IMR-90 (cell line): ENCODE measurements at regions not wholly inside any gene's neighbourhood (a gene's known extent, or its start where the extent isn't known, plus 50 kb on each side); places are given as distances from the start of the nearest gene placed in this dataset.

Source experiments
- ATAC-seq: fragments of 200-7000 bp; cut with Tn5 transposase; 2 replicates; pipeline ENCODE4 v1.9.1; 2020; ENCODE audit warnings: low read depth, mild to moderate bottlenecking, moderate library complexity
- BruUV-seq: library from RNA; stranded (reverse); fragments of 400-500 nt; replicated peaks from 2 replicates; lab custom pipeline; 2021; lab: Mats Ljungman, UMichigan
- CTCF ChIA-PET: fragments of 300-600 bp; formaldehyde crosslinking; extraction: SDS; loops from one replicate; lab custom pipeline; 2021; ENCODE audit warnings: antibody characterized with exemption; lab: Yijun Ruan, JAX
- POLR2A ChIA-PET: fragments of 300-600 bp; sonication (Branson Sonifier 250); formaldehyde crosslinking; loops from one replicate; lab custom pipeline; 2022; ENCODE audit warnings: antibody characterized with exemption; ENCODE audit not compliant: unreplicated experiment; lab: Charles Lee
- DNase-seq: peaks from one replicate; pipeline ENCODE4 v3.0.0; 2013
- H2AFZ ChIP-seq: replicated peaks from 2 replicates; pipeline ENCODE3; 2013; ENCODE audit warnings: low read length, mild to moderate bottlenecking; ENCODE audit not compliant: poor library complexity
- H2AK5ac ChIP-seq: 2 replicates; pipeline ENCODE4 v1.6.1; 2013; ENCODE audit warnings: low read depth, low read length, inconsistent platforms
- H2AK9ac ChIP-seq: replicated peaks from 2 replicates; pipeline ENCODE3; 2013; ENCODE audit warnings: mild to moderate bottlenecking, low read depth, low read length, moderate library complexity; ENCODE audit not compliant: poor library complexity
- H2BK120ac ChIP-seq: 2 replicates; pipeline ENCODE4 v1.6.1; 2013; ENCODE audit warnings: low read depth, low read length, inconsistent platforms
- H2BK15ac ChIP-seq: 3 replicates; pipeline ENCODE4 v1.6.1; 2013; ENCODE audit warnings: low read depth, low read length, inconsistent platforms
- H2BK20ac ChIP-seq: 2 replicates; pipeline ENCODE4 v1.6.1; 2013; ENCODE audit warnings: low read depth, mild to moderate bottlenecking, inconsistent platforms, low read length, moderate library complexity
- H2BK5ac ChIP-seq: 2 replicates; pipeline ENCODE4 v1.6.1; 2013; ENCODE audit warnings: mild to moderate bottlenecking, low read depth, low read length, inconsistent platforms; ENCODE audit not compliant: poor library complexity, severe bottlenecking
- H3K14ac ChIP-seq: replicated peaks from 2 replicates; pipeline ENCODE4 v1.6.1; 2013; ENCODE audit warnings: low read depth, low read length, inconsistent platforms
- H3K18ac ChIP-seq: 2 replicates; pipeline ENCODE4 v1.6.1; 2013; ENCODE audit warnings: low read depth, low read length, control low read depth
- H3K23ac ChIP-seq: 2 replicates; pipeline ENCODE4 v1.6.1; 2013; ENCODE audit warnings: low read depth, low read length, inconsistent platforms
- H3K27ac ChIP-seq: 2 replicates; pipeline ENCODE4 v1.5.1; 2013; ENCODE audit warnings: mild to moderate bottlenecking, control low read depth, low read length; ENCODE audit not compliant: insufficient read depth
- H3K27me3 ChIP-seq: 2 replicates; pipeline ENCODE4 v1.6.1; 2013; ENCODE audit warnings: low read length; ENCODE audit not compliant: control insufficient read depth, insufficient read depth
- H3K36me3 ChIP-seq: 2 replicates; pipeline ENCODE4 v1.6.1; 2013; ENCODE audit warnings: low read length, mixed read lengths; ENCODE audit not compliant: control insufficient read depth, insufficient read depth
- H3K4ac ChIP-seq: 2 replicates; pipeline ENCODE4 v1.6.1; 2013; ENCODE audit warnings: low read depth, low read length, inconsistent platforms
- H3K4me1 ChIP-seq: 2 replicates; pipeline ENCODE4 v1.6.1; 2013; ENCODE audit warnings: low read length, mixed read lengths; ENCODE audit not compliant: control insufficient read depth, insufficient read depth
- H3K4me2 ChIP-seq: 2 replicates; pipeline ENCODE4 v1.6.1; 2013; ENCODE audit warnings: low read depth, mild to moderate bottlenecking, control low read depth, low read length, moderate library complexity
- H3K4me3 ChIP-seq: 2 replicates; pipeline ENCODE4 v1.5.1; 2013; ENCODE audit warnings: low read depth, mild to moderate bottlenecking, control low read depth, low read length, moderate library complexity; ENCODE audit not compliant: insufficient read depth
- H3K56ac ChIP-seq: 2 replicates; pipeline ENCODE4 v1.6.1; 2013; ENCODE audit warnings: low read length, inconsistent platforms; ENCODE audit not compliant: insufficient read depth; ENCODE audit errors: extremely low read depth
- H3K79me1 ChIP-seq, 2 experiments: 2 replicates each; pipeline ENCODE4 v1.6.1; 2013; ENCODE audit warnings: low read length in 2 of 2, inconsistent platforms in 1 of 2, low read depth in 1 of 2
- H3K9ac ChIP-seq: 2 replicates; pipeline ENCODE4 v1.6.1; 2013; ENCODE audit warnings: low read depth, low read length, control low read depth
- H3K9me1 ChIP-seq: 2 replicates; pipeline ENCODE4 v1.6.1; 2013; ENCODE audit warnings: low read length, inconsistent platforms; ENCODE audit not compliant: insufficient read depth
- H3K9me3 ChIP-seq: 2 replicates; pipeline ENCODE4 v1.6.1; 2013; ENCODE audit warnings: low read length; ENCODE audit not compliant: control insufficient read depth, insufficient read depth
- H4K20me1 ChIP-seq: 2 replicates; pipeline ENCODE4 v1.6.1; 2013; ENCODE audit warnings: low read length, inconsistent platforms; ENCODE audit not compliant: insufficient read depth
- H4K5ac ChIP-seq: 2 replicates; pipeline ENCODE4 v1.6.1; 2013; ENCODE audit warnings: mild to moderate bottlenecking, low read depth, low read length, control low read depth
- H4K8ac ChIP-seq, 2 experiments: 2 replicates each; pipeline ENCODE4 v1.6.1; 2013; ENCODE audit warnings: low read depth in 2 of 2, low read length in 2 of 2, control low read depth in 1 of 2, inconsistent platforms in 1 of 2
- H4K91ac ChIP-seq: 2 replicates; pipeline ENCODE4 v1.6.1; 2013; ENCODE audit warnings: low read depth, low read length, inconsistent platforms; ENCODE audit not compliant: insufficient read depth
- BHLHE40 ChIP-seq: fragments of 150-350 bp; IDR thresholded peaks from 2 replicates; pipeline ENCODE4 v1.6.1; 2016; ENCODE audit warnings: mild to moderate bottlenecking, low read depth, low read length
- CEBPB ChIP-seq: IDR thresholded peaks from 2 replicates; pipeline ENCODE4 v1.6.1; 2012; ENCODE audit warnings: low read depth, low read length, improper control_type of control experiment
- CHD1 ChIP-seq: IDR thresholded peaks from 2 replicates; pipeline ENCODE4 v1.6.1; 2012; ENCODE audit warnings: low read depth, low read length, improper control_type of control experiment
- MAZ ChIP-seq: IDR thresholded peaks from 2 replicates; pipeline ENCODE4 v1.6.1; 2012; ENCODE audit warnings: low read depth, mild to moderate bottlenecking, low read length, improper control_type of control experiment, moderate library complexity, borderline replicate concordance
- NFE2L2 ChIP-seq: fragments of 150-350 bp; IDR thresholded peaks from 2 replicates; pipeline ENCODE4 v1.6.1; 2016; ENCODE audit warnings: low read depth, mild to moderate bottlenecking, low read length
- POLR2A ChIP-seq: IDR thresholded peaks from 2 replicates; pipeline ENCODE4 v1.6.1; 2012; ENCODE audit warnings: mild to moderate bottlenecking, low read depth, low read length
- RAD21 ChIP-seq: IDR thresholded peaks from 2 replicates; pipeline ENCODE4 v1.6.1; 2012; ENCODE audit warnings: low read length, improper control_type of control experiment
- RFX5 ChIP-seq: IDR thresholded peaks from 2 replicates; pipeline ENCODE4 v1.8.0; 2012; ENCODE audit warnings: low read depth, mild to moderate bottlenecking, low read length, moderate library complexity
- SMC3 ChIP-seq: fragments of 150-350 bp; IDR thresholded peaks from 2 replicates; pipeline ENCODE4 v1.6.1; 2016; ENCODE audit warnings: low read depth, mild to moderate bottlenecking, antibody characterized with exemption, low read length, moderate library complexity
- WGBS, 2 experiments: methylation state at CpG; one replicate each; pipeline versions ENCODE4 v1.1.5 to v1.1.7; 2013; ENCODE audit warnings: missing lambda C conversion rate in 2 of 2; ENCODE audit not compliant: insufficient read length in 1 of 2; ENCODE audit errors: extremely low coverage in 2 of 2; 5-methylcytosine and 5-hydroxymethylcytosine counted together
- dilution Hi-C: fragments of 300-500 bp; cut with HindIII; formaldehyde crosslinking; loops from one replicate; pipeline ENCODE4 v1.14.3; 2018; ENCODE audit warnings: low sequenced_read_pairs; ENCODE audit not compliant: unreplicated experiment
- in situ Hi-C: fragments of 300-500 bp; cut with MboI; formaldehyde crosslinking; loops from 3 replicates; pipeline ENCODE4 v1.14.3; 2019; ENCODE audit warnings: low sequenced_read_pairs, inconsistent platforms, mixed read lengths
- intact Hi-C: fragments of 100-400 bp; cut with micrococcal nuclease; formaldehyde crosslinking; loops from 2 replicates; pipeline ENCODE4 v1.10.0; 2022
- TF ChIP-seq, protein P1 (sequence below): fragments of 150-350 bp; IDR thresholded peaks from 2 replicates; pipeline ENCODE4 v1.6.1; 2017; ENCODE audit warnings: mild to moderate bottlenecking, antibody characterized with exemption, low read length, low read depth
- TF ChIP-seq, protein P2 (sequence below): conservative IDR thresholded peaks from 2 replicates; pipeline ENCODE4 v1.5.1; 2012; ENCODE audit warnings: mild to moderate bottlenecking, low read depth, low read length, improper control_type of control experiment

GRCh38 chr6:97790926-97791590, 508.0 kb upstream of the MMS22L start:
- no peak overlapping the region for H2BK20ac ChIP-seq
- H4K20me1 ChIP-seq, result no peaks in the 10 kb centered on the region
- H2BK120ac ChIP-seq, result no peak overlapping the region
- no peaks in the 10 kb centered on the region for H3K4me1 ChIP-seq
- intact Hi-C loops (no loop called here), dilution Hi-C loops (no loop called here), in situ Hi-C loops (no loop called here)
- H3K27ac ChIP-seq, result no peak overlapping the region
- H3K27me3 ChIP-seq, result no peaks in the 10 kb centered on the region
- CTCF ChIA-PET, result no interaction called here
- TF ChIP-seq POLR2A, result no peak
- no peak for TF ChIP-seq BHLHE40
- TF ChIP-seq RFX5, result no peak
- no peak for TF ChIP-seq RAD21
- TF ChIP-seq, protein P1, sequence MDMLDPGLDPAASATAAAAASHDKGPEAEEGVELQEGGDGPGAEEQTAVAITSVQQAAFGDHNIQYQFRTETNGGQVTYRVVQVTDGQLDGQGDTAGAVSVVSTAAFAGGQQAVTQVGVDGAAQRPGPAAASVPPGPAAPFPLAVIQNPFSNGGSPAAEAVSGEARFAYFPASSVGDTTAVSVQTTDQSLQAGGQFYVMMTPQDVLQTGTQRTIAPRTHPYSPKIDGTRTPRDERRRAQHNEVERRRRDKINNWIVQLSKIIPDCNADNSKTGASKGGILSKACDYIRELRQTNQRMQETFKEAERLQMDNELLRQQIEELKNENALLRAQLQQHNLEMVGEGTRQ, result no peak
- TF ChIP-seq, protein P2, sequence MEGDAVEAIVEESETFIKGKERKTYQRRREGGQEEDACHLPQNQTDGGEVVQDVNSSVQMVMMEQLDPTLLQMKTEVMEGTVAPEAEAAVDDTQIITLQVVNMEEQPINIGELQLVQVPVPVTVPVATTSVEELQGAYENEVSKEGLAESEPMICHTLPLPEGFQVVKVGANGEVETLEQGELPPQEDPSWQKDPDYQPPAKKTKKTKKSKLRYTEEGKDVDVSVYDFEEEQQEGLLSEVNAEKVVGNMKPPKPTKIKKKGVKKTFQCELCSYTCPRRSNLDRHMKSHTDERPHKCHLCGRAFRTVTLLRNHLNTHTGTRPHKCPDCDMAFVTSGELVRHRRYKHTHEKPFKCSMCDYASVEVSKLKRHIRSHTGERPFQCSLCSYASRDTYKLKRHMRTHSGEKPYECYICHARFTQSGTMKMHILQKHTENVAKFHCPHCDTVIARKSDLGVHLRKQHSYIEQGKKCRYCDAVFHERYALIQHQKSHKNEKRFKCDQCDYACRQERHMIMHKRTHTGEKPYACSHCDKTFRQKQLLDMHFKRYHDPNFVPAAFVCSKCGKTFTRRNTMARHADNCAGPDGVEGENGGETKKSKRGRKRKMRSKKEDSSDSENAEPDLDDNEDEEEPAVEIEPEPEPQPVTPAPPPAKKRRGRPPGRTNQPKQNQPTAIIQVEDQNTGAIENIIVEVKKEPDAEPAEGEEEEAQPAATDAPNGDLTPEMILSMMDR, result no peak
- TF ChIP-seq SMC3, result no peak
- no peak for TF ChIP-seq CEBPB
- no peak for TF ChIP-seq MAZ
- no peak for TF ChIP-seq CHD1
- TF ChIP-seq NFE2L2, result no peak
- no peaks in the 10 kb centered on the region for H3K9me1 ChIP-seq
- peaks cover 7% of the 10 kb centered on the region; the same call in 1 of the 2 replicates for H3K9me3 ChIP-seq
- no TSS peak for BruUV-seq
- no peak overlapping the region for H2BK5ac ChIP-seq
- no peak overlapping the region for H3K4me2 ChIP-seq
- DNase-seq (no peak), ATAC-seq (no peak)
- H2AK9ac ChIP-seq, result no peak overlapping the region
- no peak overlapping the region for H2AFZ ChIP-seq
- H4K91ac ChIP-seq, result no peak overlapping the region
- H4K8ac ChIP-seq, result no peak overlapping the region
- H3K9ac ChIP-seq, result no peak overlapping the region
- H4K5ac ChIP-seq, result no peak overlapping the region
- H3K4ac ChIP-seq, result no peak overlapping the region
- no peak overlapping the region for H2AK5ac ChIP-seq
- H3K79me1 ChIP-seq, result no peaks in the 10 kb centered on the region
- H3K18ac ChIP-seq, result no peak overlapping the region
- no peak overlapping the region for H3K14ac ChIP-seq
- POLR2A ChIA-PET, result no interaction called here
- no peak overlapping the region for H3K56ac ChIP-seq
- H2BK15ac ChIP-seq, result no peak overlapping the region
- 60% methylated on average over 4 of the region's 20 CpGs; no CpG with 5 or more reads in 1 of the 2 experiments for WGBS, 2 experiments
- no peak overlapping the region for H3K4me3 ChIP-seq
- no peaks in the 10 kb centered on the region for H3K36me3 ChIP-seq
- H3K23ac ChIP-seq, result no peak overlapping the region
